HEK293 (cell line): ENCODE measurements at regions not wholly inside any gene's neighbourhood (a gene's known extent, or its start where the extent isn't known, plus 50 kb on each side); places are given as distances from the start of the nearest gene placed in this dataset.

Experiments used
- CTCF ChIA-PET: fragments of 350-600 bp; formaldehyde crosslinking; extraction: SDS; loops from one replicate; lab custom pipeline; 2021; ENCODE audit warnings: antibody characterized with exemption; lab: Yijun Ruan, JAX
- POLR2A ChIA-PET: fragments of 300-600 bp; formaldehyde crosslinking; extraction: SDS; loops from one replicate; lab custom pipeline; 2020; ENCODE audit warnings: antibody characterized with exemption, inconsistent platforms; lab: Yijun Ruan, JAX
- H3K27ac ChIP-seq: fragments of 200-500 bp; sonication (Bioruptor generic); 2 replicates; pipeline ENCODE4 v1.5.1; 2014; ENCODE audit warnings: low read depth, low read length, control low read depth, inconsistent platforms; ENCODE audit errors: extremely low read depth
- H3K36me3 ChIP-seq, 2 experiments: fragments of 200-500 bp in 1 of 2; sonication (Bioruptor generic) in 1 of 2; 1 replicate in 1 of 2; 2 replicates in 1 of 2; pipeline ENCODE4 v1.5.1; 2014 to 2017; ENCODE audit warnings: inconsistent platforms in 2 of 2, low read length in 2 of 2; ENCODE audit not compliant: control insufficient read depth in 2 of 2, insufficient read depth in 1 of 2
- H3K4me1 ChIP-seq: fragments of 200-500 bp; sonication (Bioruptor generic); 2 replicates; pipeline ENCODE4 v1.5.1; 2014; ENCODE audit warnings: mild to moderate bottlenecking, low read length, inconsistent platforms; ENCODE audit not compliant: control insufficient read depth, insufficient read depth
- H3K4me3 ChIP-seq: 2 replicates; pipeline ENCODE4 v1.5.1; 2011; ENCODE audit warnings: low read depth, mild to moderate bottlenecking, control low read depth, low read length, moderate library complexity
- H3K9me3 ChIP-seq: fragments of 200-500 bp; sonication (Bioruptor generic); 2 replicates; pipeline ENCODE4 v1.5.1; 2014; ENCODE audit warnings: low read depth, low read length, inconsistent platforms; ENCODE audit not compliant: control insufficient read depth, insufficient read depth
- BCL11B ChIP-seq: fragments of 450-650 bp; formaldehyde crosslinking; IDR thresholded peaks from 2 replicates; pipeline ENCODE4 v1.5.1; 2016; ENCODE audit warnings: low read depth, missing biosample characterization, missing genetic modification characterization
- GLI2 ChIP-seq: fragments of 450-650 bp; formaldehyde crosslinking; IDR thresholded peaks from 2 replicates; pipeline ENCODE4; 2017; ENCODE audit warnings: missing biosample characterization, missing genetic modification characterization, low read depth, borderline replicate concordance
- KLF9 ChIP-seq: fragments of 450-650 bp; formaldehyde crosslinking; IDR thresholded peaks from 2 replicates; pipeline ENCODE4 v1.5.1; 2016; ENCODE audit warnings: missing biosample characterization, missing genetic modification characterization, low read depth
- MYNN ChIP-seq: fragments of 450-650 bp; formaldehyde crosslinking; IDR thresholded peaks from 2 replicates; pipeline ENCODE4 v1.5.1; 2016; ENCODE audit warnings: missing biosample characterization, missing genetic modification characterization, borderline replicate concordance
- OSR2 ChIP-seq: fragments of 450-650 bp; formaldehyde crosslinking; IDR thresholded peaks from 2 replicates; pipeline ENCODE4 v1.5.1; 2016; ENCODE audit warnings: missing biosample characterization, missing genetic modification characterization
- SP3 ChIP-seq: fragments of 450-650 bp; formaldehyde crosslinking; IDR thresholded peaks from 2 replicates; pipeline ENCODE4 v1.5.1; 2016; ENCODE audit warnings: missing biosample characterization, missing genetic modification characterization
- TCF7L2 ChIP-seq: IDR thresholded peaks from 2 replicates; pipeline ENCODE4 v1.6.1; 2011; ENCODE audit warnings: low read depth, mild to moderate bottlenecking, inconsistent platforms, low read length, moderate library complexity, borderline replicate concordance
- ZBTB11 ChIP-seq: fragments of 450-650 bp; formaldehyde crosslinking; conservative IDR thresholded peaks from 2 replicates; pipeline ENCODE4 v1.5.1; 2016; ENCODE audit warnings: low read depth, missing biosample characterization, missing genetic modification characterization
- ZBTB20 ChIP-seq: fragments of 450-650 bp; formaldehyde crosslinking; IDR thresholded peaks from 2 replicates; pipeline ENCODE4 v1.5.1; 2016; ENCODE audit warnings: missing biosample characterization, missing genetic modification characterization
- ZEB2 ChIP-seq: fragments of 450-650 bp; formaldehyde crosslinking; IDR thresholded peaks from 2 replicates; pipeline ENCODE4 v1.5.1; 2016; ENCODE audit warnings: missing biosample characterization, missing genetic modification characterization
- ZNF140 ChIP-seq: fragments of 450-650 bp; formaldehyde crosslinking; IDR thresholded peaks from 2 replicates; pipeline ENCODE4 v1.5.1; 2016; ENCODE audit warnings: missing biosample characterization, missing genetic modification characterization
- ZNF335 ChIP-seq: fragments of 450-650 bp; formaldehyde crosslinking; conservative IDR thresholded peaks from 2 replicates; pipeline ENCODE4 v1.5.1; 2016; ENCODE audit warnings: missing biosample characterization, missing genetic modification characterization
- ZNF341 ChIP-seq: fragments of 450-650 bp; formaldehyde crosslinking; IDR thresholded peaks from 2 replicates; pipeline ENCODE4; 2016; ENCODE audit warnings: low read depth, missing biosample characterization, missing genetic modification characterization
- ZNF362 ChIP-seq: fragments of 450-650 bp; formaldehyde crosslinking; IDR thresholded peaks from 2 replicates; pipeline ENCODE4 v1.5.1; 2016; ENCODE audit warnings: missing biosample characterization, missing genetic modification characterization
- ZNF529 ChIP-seq: fragments of 450-650 bp; formaldehyde crosslinking; IDR thresholded peaks from 2 replicates; pipeline ENCODE4 v1.5.1; 2017; ENCODE audit warnings: missing genetic modification characterization, missing biosample characterization; ENCODE audit not compliant: insufficient replicate concordance
- ZNF549 ChIP-seq: fragments of 450-650 bp; IDR thresholded peaks from 2 replicates; pipeline ENCODE4 v1.5.1; 2018; ENCODE audit warnings: missing biosample characterization, missing genetic modification characterization, mild to moderate bottlenecking, inconsistent platforms, moderate library complexity
- ZNF585B ChIP-seq: fragments of 450-650 bp; formaldehyde crosslinking; IDR thresholded peaks from 2 replicates; pipeline ENCODE4 v1.5.1; 2016; ENCODE audit warnings: missing biosample characterization, missing genetic modification characterization
- ZNF629 ChIP-seq: fragments of 450-650 bp; formaldehyde crosslinking; IDR thresholded peaks from 2 replicates; pipeline ENCODE4 v1.5.1; 2017; ENCODE audit warnings: missing biosample characterization, missing genetic modification characterization
- ZNF660 ChIP-seq: fragments of 450-650 bp; IDR thresholded peaks from 2 replicates; pipeline ENCODE4 v1.5.1; 2018; ENCODE audit warnings: missing biosample characterization, mild to moderate bottlenecking, missing genetic modification characterization
- TF ChIP-seq, protein P1 (sequence below): fragments of 450-650 bp; formaldehyde crosslinking; IDR thresholded peaks from 2 replicates; pipeline ENCODE4 v1.5.1; 2017; ENCODE audit warnings: missing biosample characterization, missing genetic modification characterization
- TF ChIP-seq, protein P2 (sequence below): fragments of 450-650 bp; IDR thresholded peaks from 2 replicates; pipeline ENCODE4 v1.5.1; 2018; ENCODE audit warnings: missing biosample characterization, mild to moderate bottlenecking, missing genetic modification characterization
- TF ChIP-seq, protein P3 (sequence below): fragments of 450-650 bp; formaldehyde crosslinking; IDR thresholded peaks from 2 replicates; pipeline ENCODE4 v1.5.1; 2017; ENCODE audit warnings: missing biosample characterization, missing genetic modification characterization
- TF ChIP-seq, protein P4 (sequence below): sonication (generic); formaldehyde crosslinking; IDR thresholded peaks from 2 replicates; pipeline ENCODE4 v1.8.1; 2022; ENCODE audit warnings: mild to moderate bottlenecking, moderate library complexity, missing genetic modification reagents

GRCh38 chr1:38628241-38628640, 231.3 kb downstream of the RRAGC start:
- no peak for TF ChIP-seq ZNF140
- TF ChIP-seq, protein P1, sequence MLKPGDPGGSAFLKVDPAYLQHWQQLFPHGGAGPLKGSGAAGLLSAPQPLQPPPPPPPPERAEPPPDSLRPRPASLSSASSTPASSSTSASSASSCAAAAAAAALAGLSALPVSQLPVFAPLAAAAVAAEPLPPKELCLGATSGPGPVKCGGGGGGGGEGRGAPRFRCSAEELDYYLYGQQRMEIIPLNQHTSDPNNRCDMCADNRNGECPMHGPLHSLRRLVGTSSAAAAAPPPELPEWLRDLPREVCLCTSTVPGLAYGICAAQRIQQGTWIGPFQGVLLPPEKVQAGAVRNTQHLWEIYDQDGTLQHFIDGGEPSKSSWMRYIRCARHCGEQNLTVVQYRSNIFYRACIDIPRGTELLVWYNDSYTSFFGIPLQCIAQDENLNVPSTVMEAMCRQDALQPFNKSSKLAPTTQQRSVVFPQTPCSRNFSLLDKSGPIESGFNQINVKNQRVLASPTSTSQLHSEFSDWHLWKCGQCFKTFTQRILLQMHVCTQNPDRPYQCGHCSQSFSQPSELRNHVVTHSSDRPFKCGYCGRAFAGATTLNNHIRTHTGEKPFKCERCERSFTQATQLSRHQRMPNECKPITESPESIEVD (tag by site-specific recombination): no peak
- TF ChIP-seq ZNF629 (tag by site-specific recombination): no peak
- no peak for TF ChIP-seq TCF7L2
- no peak for TF ChIP-seq BCL11B
- no peak for TF ChIP-seq MYNN (tag by site-specific recombination)
- TF ChIP-seq ZNF335: no peak
- no peak for TF ChIP-seq SP3 (tag by site-specific recombination)
- no peak for TF ChIP-seq ZNF549 (tag by site-specific recombination)
- no peak for TF ChIP-seq KLF9
- TF ChIP-seq GLI2 (tag by site-specific recombination): no peak
- TF ChIP-seq ZNF660: no peak
- TF ChIP-seq, protein P2, sequence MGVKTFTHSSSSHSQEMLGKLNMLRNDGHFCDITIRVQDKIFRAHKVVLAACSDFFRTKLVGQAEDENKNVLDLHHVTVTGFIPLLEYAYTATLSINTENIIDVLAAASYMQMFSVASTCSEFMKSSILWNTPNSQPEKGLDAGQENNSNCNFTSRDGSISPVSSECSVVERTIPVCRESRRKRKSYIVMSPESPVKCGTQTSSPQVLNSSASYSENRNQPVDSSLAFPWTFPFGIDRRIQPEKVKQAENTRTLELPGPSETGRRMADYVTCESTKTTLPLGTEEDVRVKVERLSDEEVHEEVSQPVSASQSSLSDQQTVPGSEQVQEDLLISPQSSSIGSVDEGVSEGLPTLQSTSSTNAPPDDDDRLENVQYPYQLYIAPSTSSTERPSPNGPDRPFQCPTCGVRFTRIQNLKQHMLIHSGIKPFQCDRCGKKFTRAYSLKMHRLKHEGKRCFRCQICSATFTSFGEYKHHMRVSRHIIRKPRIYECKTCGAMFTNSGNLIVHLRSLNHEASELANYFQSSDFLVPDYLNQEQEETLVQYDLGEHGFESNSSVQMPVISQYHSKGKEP (tag by site-specific recombination): no peak
- TF ChIP-seq, protein P3, sequence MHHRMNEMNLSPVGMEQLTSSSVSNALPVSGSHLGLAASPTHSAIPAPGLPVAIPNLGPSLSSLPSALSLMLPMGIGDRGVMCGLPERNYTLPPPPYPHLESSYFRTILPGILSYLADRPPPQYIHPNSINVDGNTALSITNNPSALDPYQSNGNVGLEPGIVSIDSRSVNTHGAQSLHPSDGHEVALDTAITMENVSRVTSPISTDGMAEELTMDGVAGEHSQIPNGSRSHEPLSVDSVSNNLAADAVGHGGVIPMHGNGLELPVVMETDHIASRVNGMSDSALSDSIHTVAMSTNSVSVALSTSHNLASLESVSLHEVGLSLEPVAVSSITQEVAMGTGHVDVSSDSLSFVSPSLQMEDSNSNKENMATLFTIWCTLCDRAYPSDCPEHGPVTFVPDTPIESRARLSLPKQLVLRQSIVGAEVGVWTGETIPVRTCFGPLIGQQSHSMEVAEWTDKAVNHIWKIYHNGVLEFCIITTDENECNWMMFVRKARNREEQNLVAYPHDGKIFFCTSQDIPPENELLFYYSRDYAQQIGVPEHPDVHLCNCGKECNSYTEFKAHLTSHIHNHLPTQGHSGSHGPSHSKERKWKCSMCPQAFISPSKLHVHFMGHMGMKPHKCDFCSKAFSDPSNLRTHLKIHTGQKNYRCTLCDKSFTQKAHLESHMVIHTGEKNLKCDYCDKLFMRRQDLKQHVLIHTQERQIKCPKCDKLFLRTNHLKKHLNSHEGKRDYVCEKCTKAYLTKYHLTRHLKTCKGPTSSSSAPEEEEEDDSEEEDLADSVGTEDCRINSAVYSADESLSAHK (tag by site-specific recombination): no peak
- TF ChIP-seq ZNF585B (tag by site-specific recombination): no peak
- no peak for TF ChIP-seq OSR2
- no peak for TF ChIP-seq ZNF362 (tag by site-specific recombination)
- TF ChIP-seq, all 188 proteins: peak for 0
- ChIA-PET POLR2A (no interaction called here), CTCF (interaction anchor here (0.7 kb wide), 1 partner anchor 138 kb away, joined by 4 read pairs; no protein-coding TSS in a partner anchor)
- Histone ChIP-seq H3K4me3 (no peak overlapping the region), H3K4me1 (no peaks in the 10 kb centered on the region), H3K36me3 (no peaks in the 10 kb centered on the region), H3K27ac (no peak overlapping the region), H3K9me3 (no peaks in the 10 kb centered on the region)

DNA sequence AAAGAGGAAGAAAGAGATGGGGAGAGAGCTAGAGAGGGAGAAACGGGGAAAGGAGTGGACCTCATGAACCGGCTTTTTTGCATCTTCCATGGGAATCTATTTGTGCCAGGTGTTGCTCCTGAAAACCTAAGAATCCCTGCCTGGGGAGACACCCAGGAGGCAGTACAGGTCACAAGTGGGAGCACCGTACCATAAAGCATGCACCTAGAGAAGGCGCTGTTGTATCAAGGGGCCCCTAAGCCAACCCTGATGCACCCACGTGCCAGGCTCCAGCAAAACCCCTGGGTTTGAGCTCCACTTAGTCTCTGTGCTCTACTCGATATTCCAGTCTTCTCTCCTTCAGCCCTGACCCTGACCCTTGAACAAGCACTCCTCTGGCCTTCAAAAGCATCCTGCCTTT, 233.6 kb downstream of the RRAGC start:
- H3K9me3 ChIP-seq: no peaks in the 10 kb centered on the region
- no peaks in the 10 kb centered on the region for H3K4me1 ChIP-seq
- no peak overlapping the region for H3K27ac ChIP-seq
- POLR2A ChIA-PET: no interaction called here
- H3K36me3 ChIP-seq: no peaks in the 10 kb centered on the region
- CTCF ChIA-PET: no interaction called here
- H3K4me3 ChIP-seq: no peak overlapping the region
- no peak for TF ChIP-seq ZNF341 (tag by site-specific recombination)
- no peak for TF ChIP-seq ZBTB11
- TF ChIP-seq, protein P4, sequence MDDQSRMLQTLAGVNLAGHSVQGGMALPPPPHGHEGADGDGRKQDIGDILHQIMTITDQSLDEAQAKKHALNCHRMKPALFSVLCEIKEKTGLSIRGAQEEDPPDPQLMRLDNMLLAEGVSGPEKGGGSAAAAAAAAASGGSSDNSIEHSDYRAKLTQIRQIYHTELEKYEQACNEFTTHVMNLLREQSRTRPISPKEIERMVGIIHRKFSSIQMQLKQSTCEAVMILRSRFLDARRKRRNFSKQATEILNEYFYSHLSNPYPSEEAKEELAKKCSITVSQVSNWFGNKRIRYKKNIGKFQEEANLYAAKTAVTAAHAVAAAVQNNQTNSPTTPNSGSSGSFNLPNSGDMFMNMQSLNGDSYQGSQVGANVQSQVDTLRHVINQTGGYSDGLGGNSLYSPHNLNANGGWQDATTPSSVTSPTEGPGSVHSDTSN: no peak
- TF ChIP-seq ZBTB20 (tag by site-specific recombination): no peak
- no peak for TF ChIP-seq ZEB2
- TF ChIP-seq ZNF529 (tag by site-specific recombination): no peak
